ENCODE measurements at regions not wholly inside any gene's neighbourhood (a gene's known extent, or its start where the extent isn't known, plus 50 kb on each side); places are given as distances from the start of the nearest gene placed in this dataset.

DNA sequence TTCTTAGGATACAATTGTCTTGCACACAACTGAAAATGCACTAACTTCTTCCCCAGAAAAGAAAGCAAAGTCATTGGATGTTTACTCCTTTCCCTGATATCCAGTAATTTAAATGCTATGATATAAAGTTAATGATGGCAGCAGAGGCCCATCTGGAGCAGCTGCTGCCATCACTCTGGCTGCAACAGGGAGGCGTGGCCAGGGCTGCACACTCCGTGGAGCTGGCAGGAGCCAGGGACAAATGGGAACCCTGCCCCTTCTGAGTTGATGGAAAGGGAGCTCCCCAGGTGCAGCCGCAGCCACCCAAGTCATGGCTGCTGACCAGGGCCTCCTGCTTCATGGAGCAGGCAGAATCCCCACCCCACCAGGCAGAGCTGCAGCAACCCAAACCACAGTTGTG is 72.6 kb upstream of the ALDH1A3 start:
- no peak for DNase-seq (ENCODE audit: extremely low read depth, low read depth)
- TF ChIP-seq, protein P1, sequence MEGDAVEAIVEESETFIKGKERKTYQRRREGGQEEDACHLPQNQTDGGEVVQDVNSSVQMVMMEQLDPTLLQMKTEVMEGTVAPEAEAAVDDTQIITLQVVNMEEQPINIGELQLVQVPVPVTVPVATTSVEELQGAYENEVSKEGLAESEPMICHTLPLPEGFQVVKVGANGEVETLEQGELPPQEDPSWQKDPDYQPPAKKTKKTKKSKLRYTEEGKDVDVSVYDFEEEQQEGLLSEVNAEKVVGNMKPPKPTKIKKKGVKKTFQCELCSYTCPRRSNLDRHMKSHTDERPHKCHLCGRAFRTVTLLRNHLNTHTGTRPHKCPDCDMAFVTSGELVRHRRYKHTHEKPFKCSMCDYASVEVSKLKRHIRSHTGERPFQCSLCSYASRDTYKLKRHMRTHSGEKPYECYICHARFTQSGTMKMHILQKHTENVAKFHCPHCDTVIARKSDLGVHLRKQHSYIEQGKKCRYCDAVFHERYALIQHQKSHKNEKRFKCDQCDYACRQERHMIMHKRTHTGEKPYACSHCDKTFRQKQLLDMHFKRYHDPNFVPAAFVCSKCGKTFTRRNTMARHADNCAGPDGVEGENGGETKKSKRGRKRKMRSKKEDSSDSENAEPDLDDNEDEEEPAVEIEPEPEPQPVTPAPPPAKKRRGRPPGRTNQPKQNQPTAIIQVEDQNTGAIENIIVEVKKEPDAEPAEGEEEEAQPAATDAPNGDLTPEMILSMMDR (IDR thresholded peaks at IDR 0.05; ENCODE audit: low read depth, low read length), result no peak

DNA sequence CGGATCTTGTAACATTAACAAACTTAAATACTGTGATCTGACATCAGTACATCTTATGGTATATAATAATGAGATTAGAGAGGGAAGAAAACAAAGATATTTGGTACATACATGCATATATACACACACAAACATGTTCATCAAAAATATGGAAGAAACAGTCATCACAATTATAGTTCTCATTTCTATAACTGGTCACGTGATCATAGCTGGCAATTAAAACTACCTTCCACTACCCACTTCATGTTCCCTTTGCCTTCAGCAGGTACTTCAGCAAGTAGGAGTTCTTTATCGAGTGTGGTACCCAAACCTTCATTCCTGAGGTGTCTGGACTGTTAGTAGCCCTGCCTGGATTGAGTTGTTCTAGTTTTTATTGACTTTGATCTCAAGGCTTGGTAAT is 70.9 kb upstream of the ALDH1A3 start:
- no peak for DNase-seq (ENCODE audit: extremely low read depth, low read depth)
- TF ChIP-seq, protein P1 (IDR thresholded peaks at IDR 0.05; ENCODE audit: low read depth, low read length), result no peak

DNA sequence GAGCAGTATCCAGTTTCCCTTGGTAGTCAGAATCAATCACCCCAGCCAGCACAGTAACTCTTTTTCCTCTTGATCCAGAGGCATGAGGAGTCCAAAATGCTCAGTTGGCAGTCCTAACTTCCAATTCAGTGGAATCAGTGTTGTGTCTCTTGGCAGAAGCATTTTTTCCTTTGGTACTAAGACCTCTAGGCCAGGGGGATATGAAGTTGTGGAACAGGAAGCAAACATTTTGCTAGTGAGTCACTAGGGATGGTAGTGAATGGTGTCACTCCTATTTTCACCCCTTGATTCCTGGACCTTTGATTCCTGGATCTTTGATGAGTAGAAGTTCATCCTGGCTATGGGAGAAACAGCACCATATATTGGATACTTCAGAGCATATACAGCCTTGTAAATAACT is 70.5 kb upstream of the ALDH1A3 start:
- no peak for DNase-seq (ENCODE audit: extremely low read depth, low read depth)
- TF ChIP-seq, protein P1 (IDR thresholded peaks at IDR 0.05; ENCODE audit: low read depth, low read length), result no peak

- TF ChIP-seq, protein P1 (IDR thresholded peaks at IDR 0.05; ENCODE audit: low read depth, low read length), result no peak
- no peak for DNase-seq (ENCODE audit: extremely low read depth, low read depth)
Measured at GRCh38 chr15:100809587-100809986, 70.0 kb upstream of the ALDH1A3 start.

- DNase-seq (ENCODE audit: extremely low read depth, low read depth), result no peak
- TF ChIP-seq, protein P1 (IDR thresholded peaks at IDR 0.05; ENCODE audit: low read depth, low read length), result no peak
Measured at GRCh38 chr15:100810229-100810628, 69.4 kb upstream of the ALDH1A3 start.

DNA sequence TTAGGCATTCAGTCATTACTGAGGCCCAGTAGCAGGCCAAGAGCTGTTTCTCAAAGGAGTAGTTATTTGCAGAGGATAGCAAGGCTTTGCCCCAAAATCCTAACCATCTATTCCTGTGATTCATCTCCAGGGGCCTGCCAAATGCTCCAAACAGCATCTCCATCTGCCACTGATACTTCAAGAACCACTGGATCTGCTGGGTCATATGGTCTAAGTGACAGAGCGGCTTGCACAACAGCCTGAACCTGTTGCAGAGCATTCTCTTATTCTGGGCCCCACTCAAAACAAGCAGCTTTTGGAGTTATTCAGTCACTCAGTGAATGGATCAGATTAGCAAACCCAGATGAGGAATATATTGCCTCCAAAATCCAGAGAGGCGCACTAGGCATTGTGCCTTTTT is 68.8 kb upstream of the ALDH1A3 start:
- no peak for DNase-seq (ENCODE audit: extremely low read depth, low read depth)
- TF ChIP-seq, protein P1 (IDR thresholded peaks at IDR 0.05; ENCODE audit: low read depth, low read length), result no peak

GRCh38 chr15:100812802-100813201 is 66.8 kb upstream of the ALDH1A3 start:
- no peak for DNase-seq (ENCODE audit: extremely low read depth, low read depth)
- TF ChIP-seq, protein P1 (IDR thresholded peaks at IDR 0.05; ENCODE audit: low read depth, low read length), result no peak

All from AG09319 (cell line).